Keratinocyte (primary cell): ENCODE measurements at regions not wholly inside any gene's neighbourhood (a gene's known extent, or its start where the extent isn't known, plus 50 kb on each side); places are given as distances from the start of the nearest gene placed in this dataset.

Experiments used
- DNase-seq: peaks from one replicate; pipeline ENCODE4 v3.0.0-alpha.2; 2011; ENCODE audit warnings: low read depth, missing footprints, low spot score
- FAIRE-seq: peaks from 2 replicates; lab custom pipeline; 2011; peaks lifted over from hg19 to GRCh38; lab: Jason Lieb, UNC
- H2AFZ ChIP-seq: 2 replicates; pipeline ENCODE4 v1.6.0; 2012; ENCODE audit warnings: low read length, control low read depth, inconsistent platforms; ENCODE audit not compliant: control insufficient read depth
- H3K27ac ChIP-seq: 2 replicates; pipeline ENCODE4 v1.5.1; 2011; ENCODE audit warnings: low read length; ENCODE audit not compliant: control insufficient read depth, insufficient read depth
- H3K27me3 ChIP-seq: 3 replicates; pipeline ENCODE4 v1.6.0; 2011; ENCODE audit warnings: low read length; ENCODE audit not compliant: control insufficient read depth, insufficient read depth; ENCODE audit errors: extremely low read depth
- H3K36me3 ChIP-seq, 2 experiments: 2 replicates in 1 of 2; 3 replicates in 1 of 2; pipeline ENCODE4 v1.5.1; 2011; ENCODE audit warnings: low read length in 2 of 2, mild to moderate bottlenecking in 1 of 2; ENCODE audit not compliant: control insufficient read depth in 2 of 2, insufficient read depth in 2 of 2; ENCODE audit errors: extremely low read depth in 1 of 2
- H3K4me1 ChIP-seq: 3 replicates; pipeline ENCODE4 v1.5.1; 2011; ENCODE audit warnings: low read length; ENCODE audit not compliant: control insufficient read depth, insufficient read depth; ENCODE audit errors: extremely low read depth
- H3K4me2 ChIP-seq: 3 replicates; pipeline ENCODE4 v1.6.0; 2011; ENCODE audit warnings: low read depth, low read length; ENCODE audit not compliant: control insufficient read depth, insufficient read depth; ENCODE audit errors: extremely low read depth
- H3K4me3 ChIP-seq, 3 experiments: fragments of 200-600 bp in 1 of 3; sonication (generic) in 1 of 3; 2 replicates in 2 of 3; 3 replicates in 1 of 3; pipeline ENCODE4 v1.5.1; 2011 to 2016; ENCODE audit warnings: low read length in 3 of 3, mild to moderate bottlenecking in 3 of 3, control low read depth in 2 of 3, inconsistent platforms in 1 of 3, low read depth in 1 of 3, mixed read lengths in 1 of 3, mixed run types in 1 of 3, moderate library complexity in 1 of 3; ENCODE audit not compliant: control insufficient read depth in 2 of 3, insufficient read depth in 2 of 3; ENCODE audit errors: extremely low read depth in 1 of 3
- H3K79me2 ChIP-seq: 2 replicates; pipeline ENCODE4 v1.6.0; 2012; ENCODE audit warnings: low read length; ENCODE audit not compliant: control insufficient read depth, insufficient read depth
- H3K9ac ChIP-seq: 3 replicates; pipeline ENCODE4 v1.6.0; 2011; ENCODE audit warnings: low read length; ENCODE audit not compliant: control insufficient read depth, insufficient read depth; ENCODE audit errors: extremely low read depth
- H3K9me1 ChIP-seq: 3 replicates; pipeline ENCODE4 v1.6.0; 2011; ENCODE audit warnings: low read length; ENCODE audit not compliant: control insufficient read depth, insufficient read depth; ENCODE audit errors: extremely low read depth
- H3K9me3 ChIP-seq: 2 replicates; pipeline ENCODE4 v1.5.1; 2012; ENCODE audit warnings: low read depth, low read length; ENCODE audit not compliant: control insufficient read depth
- H4K20me1 ChIP-seq: 3 replicates; pipeline ENCODE4 v1.6.0; 2011; ENCODE audit warnings: low read length; ENCODE audit not compliant: control insufficient read depth, insufficient read depth; ENCODE audit errors: extremely low read depth
- EZH2 ChIP-seq: IDR thresholded peaks from one replicate; pipeline ENCODE4 v1.6.1; 2012; ENCODE audit warnings: inconsistent platforms, mild to moderate bottlenecking, low read length, moderate library complexity
- dilution Hi-C: fragments of 300-500 bp; cut with MboI; formaldehyde crosslinking; loops from one replicate; pipeline ENCODE4 v1.7.0; 2020; ENCODE audit warnings: low sequenced_read_pairs; ENCODE audit not compliant: extremely low pct_ligation_motif_present
- TF ChIP-seq, protein P1 (sequence below), 3 experiments: IDR thresholded peaks in 1 of 3; conservative IDR thresholded peaks in 1 of 3; optimal IDR thresholded peaks in 1 of 3; 2 replicates in 2 of 3; 3 replicates in 1 of 3; pipeline versions ENCODE3 to v1.5.1; 2011; ENCODE audit warnings: low read length in 3 of 3, mild to moderate bottlenecking in 3 of 3, moderate library complexity in 2 of 3, control low read depth in 1 of 3, inconsistent platforms in 1 of 3; ENCODE audit not compliant: insufficient read depth in 2 of 3; ENCODE audit errors: extremely low read depth in 1 of 3

DNA sequence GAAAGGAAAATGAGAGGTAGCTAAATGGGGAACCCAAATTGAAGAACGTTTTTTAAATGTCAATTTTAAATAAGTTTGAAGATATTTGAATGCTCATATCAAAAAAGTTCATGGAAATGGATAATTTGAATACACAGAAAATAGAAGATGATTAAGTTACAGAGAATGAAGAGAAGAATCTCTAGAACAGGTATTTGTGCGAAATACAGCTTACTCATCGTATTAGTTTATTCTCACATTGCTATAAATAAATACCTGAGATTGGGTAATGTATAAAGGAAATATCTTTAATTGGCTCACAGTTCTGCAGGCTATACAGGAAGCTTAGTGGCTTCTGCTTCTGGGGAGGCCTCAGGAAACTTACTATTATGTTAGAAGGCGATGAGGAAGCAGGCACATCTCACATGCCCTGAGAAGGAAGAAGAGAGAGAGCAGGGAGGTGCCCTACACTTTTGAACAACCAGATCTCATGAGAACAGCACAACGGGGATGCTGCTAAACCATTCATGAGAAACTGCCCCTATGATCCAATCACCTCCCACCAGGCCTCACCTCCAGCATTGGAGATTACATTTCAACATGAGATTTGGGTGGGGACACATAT lies 89.7 kb upstream of the DTNA start:
- H2AFZ ChIP-seq: no peak overlapping the region
- no peaks in the 10 kb centered on the region for H3K9me3 ChIP-seq
- no peaks in the 10 kb centered on the region for H3K79me2 ChIP-seq
- no peak overlapping the region for H3K27ac ChIP-seq
- dilution Hi-C loops: no loop called here
- H4K20me1 ChIP-seq: no peaks in the 10 kb centered on the region
- DNase-seq (no peak), FAIRE-seq (no peak)
- H3K4me3 ChIP-seq: no peak overlapping the region
- H3K4me2 ChIP-seq: no peak overlapping the region
- no peaks in the 10 kb centered on the region for H3K36me3 ChIP-seq
- no peak overlapping the region for H3K9ac ChIP-seq
- H3K4me1 ChIP-seq: no peaks in the 10 kb centered on the region
- no peaks in the 10 kb centered on the region for H3K9me1 ChIP-seq
- TF ChIP-seq, protein P1, sequence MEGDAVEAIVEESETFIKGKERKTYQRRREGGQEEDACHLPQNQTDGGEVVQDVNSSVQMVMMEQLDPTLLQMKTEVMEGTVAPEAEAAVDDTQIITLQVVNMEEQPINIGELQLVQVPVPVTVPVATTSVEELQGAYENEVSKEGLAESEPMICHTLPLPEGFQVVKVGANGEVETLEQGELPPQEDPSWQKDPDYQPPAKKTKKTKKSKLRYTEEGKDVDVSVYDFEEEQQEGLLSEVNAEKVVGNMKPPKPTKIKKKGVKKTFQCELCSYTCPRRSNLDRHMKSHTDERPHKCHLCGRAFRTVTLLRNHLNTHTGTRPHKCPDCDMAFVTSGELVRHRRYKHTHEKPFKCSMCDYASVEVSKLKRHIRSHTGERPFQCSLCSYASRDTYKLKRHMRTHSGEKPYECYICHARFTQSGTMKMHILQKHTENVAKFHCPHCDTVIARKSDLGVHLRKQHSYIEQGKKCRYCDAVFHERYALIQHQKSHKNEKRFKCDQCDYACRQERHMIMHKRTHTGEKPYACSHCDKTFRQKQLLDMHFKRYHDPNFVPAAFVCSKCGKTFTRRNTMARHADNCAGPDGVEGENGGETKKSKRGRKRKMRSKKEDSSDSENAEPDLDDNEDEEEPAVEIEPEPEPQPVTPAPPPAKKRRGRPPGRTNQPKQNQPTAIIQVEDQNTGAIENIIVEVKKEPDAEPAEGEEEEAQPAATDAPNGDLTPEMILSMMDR (optimal IDR thresholded peaks at IDR 0.05 in 1 of 3, IDR thresholded peaks at IDR 0.05 in 1 of 3, conservative IDR thresholded peaks at IDR 0.05 in 1 of 3; ENCODE audit: extremely low read depth in 1 of 3, insufficient read depth in 2 of 3, low read length in 3 of 3): no peak
- no peak for TF ChIP-seq EZH2
- no peaks in the 10 kb centered on the region for H3K27me3 ChIP-seq

DNA sequence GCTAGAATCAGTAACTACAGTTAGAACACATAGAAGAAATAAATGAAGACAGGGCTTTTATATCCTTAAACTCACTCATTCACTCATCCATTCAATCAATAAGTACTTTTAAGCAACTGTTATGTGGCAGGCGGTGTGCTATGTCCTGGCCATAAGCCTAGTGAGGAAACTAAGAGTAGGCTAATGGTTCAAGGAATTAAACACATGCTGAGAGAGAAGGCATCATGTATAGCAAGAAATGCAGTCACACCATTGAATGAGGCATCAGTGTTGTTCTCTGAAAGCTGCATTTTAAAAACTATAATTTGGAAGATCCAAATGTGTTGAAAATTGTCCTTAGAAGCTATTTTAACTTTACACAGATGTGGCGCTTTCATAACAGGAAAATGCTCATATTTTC lies 86.5 kb upstream of the DTNA start:
- TF ChIP-seq EZH2: no peak
- TF ChIP-seq, protein P1 (optimal IDR thresholded peaks at IDR 0.05 in 1 of 3, IDR thresholded peaks at IDR 0.05 in 1 of 3, conservative IDR thresholded peaks at IDR 0.05 in 1 of 3; ENCODE audit: extremely low read depth in 1 of 3, insufficient read depth in 2 of 3, low read length in 3 of 3): no peak
- H3K36me3 ChIP-seq: no peaks in the 10 kb centered on the region
- H3K9ac ChIP-seq: no peak overlapping the region

More for the DNA sequence above, 86.5 kb upstream of the DTNA start:
- Histone ChIP-seq H4K20me1 (no peaks in the 10 kb centered on the region), H3K9me3 (no peaks in the 10 kb centered on the region), H3K79me2 (no peaks in the 10 kb centered on the region), H3K4me3 (no peak overlapping the region), H3K9me1 (no peaks in the 10 kb centered on the region), H2AFZ (no peak overlapping the region), H3K27me3 (no peaks in the 10 kb centered on the region), H3K27ac (no peak overlapping the region), H3K4me1 (no peaks in the 10 kb centered on the region), H3K4me2 (no peak overlapping the region)
- dilution Hi-C loops: no loop called here
- FAIRE-seq: no peak
- no peak for DNase-seq
